NCI-H128 (cell line): ENCODE measurements at regions not wholly inside any gene's neighbourhood (a gene's known extent, or its start where the extent isn't known, plus 50 kb on each side); places are given as distances from the start of the nearest gene placed in this dataset.
"Not testable (repeated sequence)": the region's sequence is repeated elsewhere in the genome, so short reads cannot be mapped to it uniquely, and the experiment has no call there.

ENCODE experiments used
- DNase-seq: peaks from one replicate; lab custom pipeline; 2025; ENCODE audit not compliant: unreplicated experiment; lab: John Stamatoyannopoulos, UW

GRCh38 chr6:141884850-141885249 lies 247.9 kb upstream of the GJE1 start:
- no peak for DNase-seq

GRCh38 chr6:141878686-141879085 lies 254.0 kb upstream of the GJE1 start:
- no peak for DNase-seq

DNA sequence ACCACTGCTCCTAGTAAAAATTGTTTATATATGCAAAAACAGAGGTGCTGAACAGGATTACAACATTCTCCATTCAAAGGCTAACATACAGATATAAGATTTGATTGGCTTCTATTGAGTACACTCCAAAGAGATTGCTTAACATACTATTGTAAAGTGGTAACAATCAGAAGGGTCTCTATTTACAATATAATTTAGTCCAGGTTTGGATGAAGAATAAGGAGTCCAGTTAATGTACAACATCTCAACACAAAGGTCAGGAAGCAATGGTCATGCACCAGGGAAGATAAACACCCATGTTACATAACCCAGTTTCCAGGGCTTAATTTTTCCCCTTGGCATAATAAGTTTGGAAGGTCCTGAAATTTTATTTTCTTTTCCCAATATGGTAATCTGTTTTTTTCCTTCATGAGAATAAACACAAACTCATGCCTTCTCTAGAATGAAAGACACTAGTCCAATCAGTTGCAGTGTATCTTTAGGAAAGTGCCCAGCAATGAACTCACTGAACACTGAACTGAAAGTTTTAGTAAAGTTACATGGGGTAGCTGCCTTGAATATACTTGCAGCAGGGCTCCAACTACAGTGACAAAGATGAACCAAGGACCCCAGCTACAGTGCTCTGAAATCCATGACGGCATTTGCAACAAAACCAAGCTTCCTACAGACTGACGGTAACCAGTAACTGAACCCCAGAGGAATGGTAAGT lies 255.3 kb upstream of the GJE1 start:
- no peak for DNase-seq

DNA sequence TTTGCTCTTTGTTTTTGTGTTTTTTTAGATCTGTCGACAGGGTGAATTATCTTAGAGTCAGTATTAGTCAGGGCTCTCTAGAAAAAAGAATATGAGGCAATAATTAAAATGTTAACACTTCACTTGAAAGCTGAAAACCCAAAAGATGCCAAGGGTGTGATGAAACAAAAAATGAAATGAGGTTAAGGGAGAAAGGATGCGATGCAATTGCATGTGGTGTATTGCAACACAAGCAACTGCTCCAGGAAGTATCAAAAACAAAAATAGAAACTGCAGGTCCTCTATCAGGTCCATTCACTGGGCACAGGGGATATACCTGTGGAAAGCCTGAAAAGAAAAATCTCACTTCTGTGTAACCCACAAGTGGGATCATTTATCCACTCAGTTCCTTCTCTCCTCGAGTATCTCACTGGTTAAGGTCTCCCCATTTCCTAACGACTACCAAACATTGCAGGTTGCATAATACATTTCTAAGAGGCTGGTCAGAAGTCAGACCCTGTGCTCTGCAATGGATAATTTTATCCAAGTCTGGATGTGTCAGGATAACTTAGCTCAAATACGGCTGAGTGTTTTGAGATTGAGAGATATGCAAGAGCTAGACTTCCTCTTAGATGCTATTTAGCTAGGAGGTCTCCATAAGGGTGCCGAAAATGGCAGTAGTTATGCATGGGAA lies 257.7 kb upstream of the GJE1 start:
- no peak for DNase-seq

- DNase-seq, result not testable (repeated sequence)
These were observed 263.2 kb upstream of the GJE1 start for GRCh38 chr6:141869509-141869908.

GRCh38 chr6:141867767-141868166 lies 265.0 kb upstream of the GJE1 start:
- no peak for DNase-seq

DNA sequence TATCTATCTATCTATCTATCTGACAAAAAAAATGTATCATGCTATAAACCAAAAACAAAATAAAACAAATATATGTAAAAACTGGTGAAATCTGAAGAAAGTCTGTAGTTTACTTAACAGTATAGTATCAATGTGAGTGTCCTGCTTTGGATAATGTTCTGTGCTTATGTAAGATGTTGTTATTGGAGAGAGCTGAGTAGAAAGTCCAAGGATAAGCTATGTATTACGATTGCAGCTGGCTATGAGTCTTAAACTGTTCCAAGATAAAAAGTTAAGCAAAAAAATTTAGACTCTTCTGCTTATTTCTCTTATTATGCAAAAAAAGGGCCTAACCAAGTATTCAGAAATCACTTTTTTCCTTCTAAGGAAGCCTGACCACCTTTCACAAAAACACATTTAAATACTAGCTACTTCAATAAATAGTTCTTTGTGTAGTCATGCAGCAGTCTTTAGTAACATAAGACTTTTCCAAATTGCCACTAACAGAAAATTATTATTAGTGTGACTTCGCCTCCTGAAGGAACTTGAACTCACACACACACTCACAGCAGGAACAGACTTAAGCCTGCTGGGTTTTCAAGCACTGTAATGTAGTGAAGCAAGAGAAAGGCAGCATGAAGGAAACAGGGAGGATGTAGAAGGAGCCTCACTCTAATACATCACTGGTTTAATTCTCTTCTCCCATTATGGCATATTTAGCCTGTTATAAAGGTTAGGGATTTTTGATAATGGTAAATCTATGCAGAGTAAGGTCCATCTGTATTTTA lies 265.8 kb upstream of the GJE1 start:
- DNase-seq, result no peak

- no peak for DNase-seq
These were observed 281.7 kb upstream of the GJE1 start for GRCh38 chr6:141851063-141851462.

- no peak for DNase-seq
These were observed 284.5 kb upstream of the GJE1 start for GRCh38 chr6:141848029-141848890.

DNA sequence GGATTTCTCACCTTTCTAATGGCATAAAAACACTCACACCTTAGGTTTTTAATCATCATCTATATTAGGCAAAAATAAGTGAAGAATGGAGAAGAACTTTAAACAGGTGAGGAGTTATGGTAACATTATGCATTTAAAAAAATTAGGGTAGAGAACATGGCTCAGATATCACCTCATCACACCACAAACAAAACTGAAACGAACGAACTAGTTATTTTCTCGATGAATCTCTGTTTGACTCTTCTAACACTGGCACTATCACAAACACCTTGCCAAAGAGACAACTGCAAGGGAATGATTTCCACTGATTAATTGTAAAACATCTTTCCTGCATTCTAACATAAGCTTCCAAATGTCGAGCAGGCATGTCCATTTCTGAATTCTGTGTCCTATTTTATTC lies 286.1 kb upstream of the GJE1 start:
- DNase-seq, result no peak

DNA sequence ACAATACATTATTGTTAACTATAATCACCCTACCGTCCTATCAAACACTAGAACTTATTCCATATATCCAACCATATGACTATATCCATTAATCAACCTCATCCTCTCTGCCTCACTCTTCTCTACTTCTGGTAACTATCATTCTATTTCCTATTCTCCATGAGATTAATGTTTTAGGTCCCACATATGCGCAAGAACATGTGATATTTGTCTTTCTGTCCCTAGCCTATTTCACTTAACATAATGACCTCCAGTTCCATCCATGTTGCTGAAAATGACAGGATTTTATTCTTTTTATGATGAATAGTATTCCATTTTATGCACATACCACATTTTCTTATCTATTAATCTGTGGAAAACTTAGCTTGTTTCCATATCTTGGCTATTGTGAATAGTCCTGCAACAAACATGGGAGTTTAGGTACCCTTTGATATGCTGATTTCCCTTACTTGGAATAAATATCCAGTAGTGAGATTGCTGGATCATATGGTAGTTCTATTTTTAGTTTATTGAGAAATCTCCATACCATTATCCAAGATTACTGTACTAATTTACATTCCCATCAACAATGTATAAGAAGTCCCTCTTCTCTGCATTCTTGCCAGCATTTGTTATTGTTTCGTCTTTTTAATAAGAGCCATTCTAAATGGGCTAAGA lies 289.4 kb upstream of the GJE1 start:
- no peak for DNase-seq

GRCh38 chr6:141833001-141833655 lies 299.6 kb upstream of the GJE1 start:
- no peak for DNase-seq

- DNase-seq, result no peak
These were observed 302.2 kb upstream of the GJE1 start for GRCh38 chr6:141830530-141830929.

GRCh38 chr6:141829566-141830360 lies 303.0 kb upstream of the GJE1 start:
- DNase-seq, result no peak

GRCh38 chr6:141824350-141824749 lies 308.4 kb upstream of the GJE1 start:
- no peak for DNase-seq

DNA sequence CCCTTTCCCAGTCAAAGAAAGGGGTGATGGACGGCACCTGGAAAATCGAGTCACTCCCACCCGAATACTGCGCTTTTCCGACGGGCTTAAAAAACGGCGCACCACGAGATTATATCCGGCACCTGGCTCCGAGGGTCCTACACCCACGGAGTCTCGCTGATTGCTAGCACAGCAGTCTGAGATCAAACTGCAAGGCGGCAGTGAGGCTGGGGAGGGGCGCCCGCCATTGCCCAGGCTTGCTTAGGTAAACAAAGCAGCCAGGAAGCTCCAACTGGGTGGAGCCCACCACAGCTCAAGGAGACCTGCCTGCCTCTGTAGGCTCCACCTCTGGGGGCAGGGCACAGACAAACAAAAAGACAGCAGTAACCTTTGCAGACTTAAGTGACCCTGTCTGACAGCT lies 317.7 kb upstream of the GJE1 start:
- not testable (repeated sequence) for DNase-seq

DNA sequence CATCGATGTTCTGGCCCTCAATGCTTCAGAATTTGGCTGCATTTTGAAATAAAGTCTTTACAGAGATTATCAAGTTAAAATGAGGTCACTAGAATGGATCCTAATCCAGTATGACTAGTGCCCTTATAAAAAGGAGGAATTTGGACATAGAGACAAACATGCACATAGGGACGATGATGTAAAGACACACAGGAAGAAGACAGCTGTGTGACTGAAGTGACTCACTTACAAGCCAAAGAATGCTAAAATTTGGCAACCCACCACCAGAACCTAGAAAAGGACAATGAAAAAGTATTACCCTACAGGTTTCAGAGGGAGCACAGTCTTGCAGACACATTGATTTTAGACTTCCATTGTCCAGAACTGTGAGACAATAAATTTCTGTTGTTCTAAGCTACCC lies 322.8 kb upstream of the GJE1 start:
- no peak for DNase-seq

- no peak for DNase-seq
These were observed 324.1 kb upstream of the GJE1 start for GRCh38 chr6:141808662-141809061.

GRCh38 chr6:141800973-141801372 lies 331.8 kb upstream of the GJE1 start:
- not testable (repeated sequence) for DNase-seq
